Medulla oblongata (tissue), 1 donor: ENCODE measurements at regions not wholly inside any gene's neighbourhood (a gene's known extent, or its start where the extent isn't known, plus 50 kb on each side); places are given as distances from the start of the nearest gene placed in this dataset.

ENCODE experiments used
- DNase-seq: peaks from one replicate; pipeline ENCODE4 v3.0.0-alpha.2; 2015; ENCODE audit errors: extremely low spot score

GRCh38 chr13:74795526-74795925 is 661.3 kb upstream of the KLF12 start:
- peak; percentile 68 for DNase-seq

DNA sequence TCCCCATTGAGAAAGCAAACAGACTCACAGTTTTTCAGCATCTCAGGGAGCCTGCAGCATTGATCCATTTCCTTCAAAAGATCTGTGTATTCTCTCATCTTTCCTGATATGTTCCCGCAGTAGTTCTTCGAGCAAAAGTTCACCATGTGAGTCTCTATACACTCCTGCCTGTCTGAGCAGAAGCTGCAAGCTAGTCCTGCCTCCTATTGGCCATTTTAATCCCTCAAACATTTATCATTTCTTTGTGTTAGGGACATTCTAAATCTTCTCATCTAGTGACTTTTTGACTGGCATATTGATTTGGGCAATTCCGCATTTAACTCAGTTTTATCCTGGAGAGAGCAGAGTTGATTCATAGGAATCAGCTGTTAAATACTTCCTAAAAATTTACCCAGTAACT is 660.4 kb upstream of the KLF12 start:
- peak; percentile 21 for DNase-seq

GRCh38 chr13:74794147-74794546 is 659.9 kb upstream of the KLF12 start:
- DNase-seq: no peak

GRCh38 chr13:74784959-74785358 is 650.8 kb upstream of the KLF12 start:
- no peak for DNase-seq

GRCh38 chr13:74778946-74779345 is 644.7 kb upstream of the KLF12 start:
- DNase-seq: no peak

- DNase-seq: no peak
Observed at GRCh38 chr13:74778087-74778486, 643.9 kb upstream of the KLF12 start.

DNA sequence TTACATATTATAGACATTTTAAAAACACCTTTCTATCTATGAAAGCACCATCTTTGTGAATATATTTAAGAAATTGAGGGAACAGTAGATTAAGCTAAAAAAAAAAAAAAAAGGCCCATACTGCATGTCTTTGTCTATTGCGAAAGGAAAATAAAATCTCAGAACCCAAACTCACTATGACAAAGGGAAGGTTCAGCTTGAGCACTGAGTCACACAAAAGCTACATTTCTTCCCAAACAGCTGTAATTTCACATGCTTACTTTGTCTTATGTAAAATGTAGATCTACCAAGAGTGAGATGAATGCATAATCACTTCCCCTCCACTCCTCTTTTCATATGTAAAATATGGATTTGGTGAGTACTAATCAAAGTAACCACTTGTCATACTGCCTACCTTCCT is 640.1 kb upstream of the KLF12 start:
- DNase-seq: no peak

- DNase-seq: no peak
Observed at GRCh38 chr13:74773248-74773647, 639.0 kb upstream of the KLF12 start.

DNA sequence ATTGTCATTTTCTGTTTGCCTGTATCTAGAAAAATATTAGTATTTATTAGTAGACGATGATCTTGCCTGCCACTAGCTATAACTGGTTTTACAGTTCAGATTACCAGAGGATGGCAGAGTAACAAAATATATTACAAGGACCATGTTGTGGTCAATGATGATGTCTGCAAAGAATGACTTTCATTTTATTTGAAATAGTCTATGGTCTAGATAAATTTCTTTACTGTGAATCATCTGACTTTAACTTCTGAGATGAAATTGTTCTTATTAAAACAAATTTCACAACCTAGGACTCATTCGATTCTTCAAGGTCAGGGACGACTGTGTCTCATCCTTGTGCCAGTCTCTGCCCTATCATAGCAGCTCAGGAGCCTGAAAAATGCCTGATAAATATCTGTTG is 637.8 kb upstream of the KLF12 start:
- no peak for DNase-seq

GRCh38 chr13:74770361-74770760 is 636.2 kb upstream of the KLF12 start:
- DNase-seq: no peak

DNA sequence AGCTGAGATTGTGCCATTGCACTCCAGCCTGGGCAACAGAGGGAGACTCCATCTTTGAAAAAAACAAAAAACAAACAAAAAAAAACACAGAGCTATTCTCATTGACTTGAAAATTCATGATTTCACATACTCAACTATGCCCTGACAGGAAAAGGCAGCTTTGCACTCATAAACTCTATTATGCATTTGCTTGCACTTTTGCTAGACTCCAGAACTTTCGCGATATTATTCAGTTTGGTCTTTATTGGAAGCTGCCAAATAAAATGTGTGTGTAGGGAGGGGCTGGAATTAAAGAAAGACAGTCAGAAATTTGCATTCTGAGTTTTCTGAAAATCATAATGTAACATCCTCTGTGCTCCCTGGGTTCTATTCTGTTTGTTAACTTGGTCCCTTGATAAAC is 635.1 kb upstream of the KLF12 start:
- DNase-seq: no peak

DNA sequence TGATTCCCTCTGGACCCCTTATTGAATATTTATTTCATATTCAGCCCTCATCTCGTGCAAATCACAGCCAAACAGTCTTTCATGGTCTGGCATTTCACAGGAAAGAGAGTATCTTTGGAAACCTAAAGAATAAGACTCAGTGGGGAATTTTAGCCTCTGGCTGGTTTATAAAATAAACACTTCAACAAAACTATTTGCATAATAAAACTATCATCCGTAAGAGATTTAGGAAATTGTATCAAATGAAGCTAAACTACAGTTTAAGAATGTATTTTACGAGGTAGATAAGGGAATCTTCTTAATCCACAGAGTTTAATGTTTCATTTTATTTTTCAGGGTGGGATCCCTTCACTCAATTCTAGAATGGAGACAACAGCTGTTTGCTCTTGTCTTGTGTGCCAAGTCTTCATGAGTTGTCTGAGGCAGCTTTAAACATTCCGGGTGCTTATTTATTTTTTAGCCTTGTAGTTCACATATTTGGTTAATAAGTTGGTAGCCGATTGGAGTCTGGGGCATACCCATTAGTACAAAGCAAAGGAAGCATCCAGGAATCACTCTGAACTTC is 634.4 kb upstream of the KLF12 start:
- no peak for DNase-seq

DNA sequence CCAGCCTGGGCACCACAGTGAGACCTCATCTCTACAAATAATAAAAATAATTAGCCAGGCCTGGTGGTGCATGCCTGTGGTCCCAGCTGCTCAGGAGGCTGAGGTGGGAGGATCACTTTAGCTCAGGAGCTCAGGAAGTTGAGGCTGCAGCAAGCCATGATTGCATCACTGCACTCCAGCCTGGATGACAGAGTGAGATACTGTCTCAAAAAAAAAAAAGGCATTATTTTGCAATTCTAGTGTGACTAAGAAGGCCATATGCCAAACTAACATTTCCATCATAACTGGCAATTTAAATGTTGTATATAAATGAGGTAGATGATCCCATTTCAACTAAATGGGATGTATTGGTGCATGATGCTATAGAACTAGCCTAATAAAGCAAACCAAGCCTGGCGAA is 632.8 kb upstream of the KLF12 start:
- DNase-seq: no peak

GRCh38 chr13:74765955-74766354 is 631.8 kb upstream of the KLF12 start:
- DNase-seq: no peak

- DNase-seq: no peak
Observed at GRCh38 chr13:74761801-74762757, 627.9 kb upstream of the KLF12 start.

GRCh38 chr13:74758188-74758587 is 624.0 kb upstream of the KLF12 start:
- no peak for DNase-seq

DNA sequence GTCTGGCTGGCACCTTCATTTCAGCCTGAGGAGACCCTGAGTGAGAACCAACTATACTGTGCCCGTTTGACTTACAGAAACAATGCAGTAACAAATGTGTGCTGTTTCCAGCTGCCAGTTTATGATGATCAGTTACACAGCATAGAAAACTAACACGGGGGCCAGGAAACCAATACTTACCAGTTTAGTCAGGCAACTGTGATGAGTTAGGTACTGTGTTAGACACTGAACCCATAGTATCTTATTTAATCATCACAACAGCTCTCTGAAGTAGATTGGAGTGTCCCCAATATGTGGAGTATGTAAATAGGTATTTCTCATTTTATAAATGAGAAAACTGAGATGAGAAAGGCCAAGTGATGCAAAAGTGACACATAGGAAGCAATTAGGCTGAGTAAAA is 620.9 kb upstream of the KLF12 start:
- DNase-seq: no peak

DNA sequence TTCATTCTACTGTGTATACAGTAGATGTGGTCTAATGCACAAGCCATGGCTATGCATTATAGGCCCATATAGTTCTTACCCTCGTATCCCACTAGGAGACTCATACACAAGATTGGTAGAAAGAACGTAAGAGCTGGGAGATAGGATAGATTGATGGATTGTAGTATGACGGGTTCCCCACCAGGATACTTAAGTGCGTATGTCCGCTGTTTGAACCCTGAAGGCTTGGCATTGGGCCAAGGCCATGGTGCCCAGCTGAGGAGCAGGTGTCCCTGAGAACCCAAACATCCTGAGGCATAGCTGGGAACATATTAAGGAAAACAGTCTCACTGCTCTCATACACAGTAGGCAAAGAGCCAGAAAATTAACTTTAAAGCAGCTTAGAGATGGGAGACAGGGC is 617.5 kb upstream of the KLF12 start:
- no peak for DNase-seq

GRCh38 chr13:74747186-74747955 is 613.2 kb upstream of the KLF12 start:
- DNase-seq: no peak

DNA sequence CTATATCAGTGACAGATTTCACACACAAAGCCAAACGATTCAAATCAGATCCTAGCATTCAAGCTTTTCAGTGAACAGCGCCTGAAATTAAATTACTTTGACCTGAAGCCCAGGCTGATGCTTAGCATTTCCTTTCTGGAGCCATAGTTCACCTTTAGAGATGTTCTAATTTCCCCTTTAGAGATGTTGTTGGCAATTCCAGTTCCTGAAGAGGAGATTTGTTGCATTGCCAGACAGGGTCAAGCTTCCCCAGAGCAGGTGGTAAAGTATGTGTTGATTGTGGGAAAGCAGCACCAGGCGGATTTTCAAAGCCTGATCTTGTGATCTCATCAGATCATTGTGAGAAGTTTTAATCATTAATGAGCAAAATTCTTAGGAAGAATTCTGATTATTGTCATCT is 609.8 kb upstream of the KLF12 start:
- no peak for DNase-seq

- no peak for DNase-seq
Observed at GRCh38 chr13:74741732-74742131, 607.5 kb upstream of the KLF12 start.

DNA sequence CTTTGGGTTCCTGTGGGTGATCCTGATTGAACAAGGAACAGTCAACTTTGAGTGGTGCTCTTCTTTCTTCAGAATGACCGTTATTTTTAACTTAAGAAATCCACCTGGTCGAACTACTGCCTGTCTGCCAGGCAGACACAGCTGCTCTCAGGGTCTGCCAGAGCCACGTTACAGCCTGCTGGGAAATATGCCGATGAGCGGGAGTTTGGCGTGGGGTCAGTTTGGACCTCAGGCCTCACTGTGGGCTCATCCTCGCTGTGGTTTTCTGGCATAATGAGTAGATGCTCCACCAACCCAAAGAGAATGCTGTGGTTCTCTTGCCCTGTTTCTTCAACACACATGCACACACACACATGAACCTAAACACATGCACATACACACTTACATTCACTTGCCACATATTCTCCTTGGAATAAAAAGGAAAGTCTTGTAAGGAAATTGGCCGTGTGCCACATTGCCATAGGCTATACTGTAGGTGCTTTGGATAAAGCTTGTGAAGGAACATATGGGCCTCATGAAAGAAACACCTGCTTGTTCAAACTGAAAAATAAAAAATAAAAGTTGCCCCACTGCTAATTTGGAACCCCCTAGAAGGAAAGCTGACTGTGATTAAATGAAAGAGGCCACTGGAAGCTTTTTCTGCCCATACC is 598.7 kb upstream of the KLF12 start:
- no peak for DNase-seq
